ENCODE measurements at regions not wholly inside any gene's neighbourhood (a gene's known extent, or its start where the extent isn't known, plus 50 kb on each side); places are given as distances from the start of the nearest gene placed in this dataset.

- no peak for TF ChIP-seq CTCF (IDR thresholded peaks at IDR 0.05; ENCODE audit: insufficient read depth, low read depth, low read length)
- no peak for TF ChIP-seq EZH2 (IDR thresholded peaks at IDR 0.05; ENCODE audit: insufficient read depth, low read length)
Measured at GRCh38 chr9:107696302-107696701, 206.7 kb upstream of the KLF4 start.

All from astrocyte (in vitro differentiated cells and primary cell).